ENCODE measurements at regions not wholly inside any gene's neighbourhood (a gene's known extent, or its start where the extent isn't known, plus 50 kb on each side); places are given as distances from the start of the nearest gene placed in this dataset.

DNA sequence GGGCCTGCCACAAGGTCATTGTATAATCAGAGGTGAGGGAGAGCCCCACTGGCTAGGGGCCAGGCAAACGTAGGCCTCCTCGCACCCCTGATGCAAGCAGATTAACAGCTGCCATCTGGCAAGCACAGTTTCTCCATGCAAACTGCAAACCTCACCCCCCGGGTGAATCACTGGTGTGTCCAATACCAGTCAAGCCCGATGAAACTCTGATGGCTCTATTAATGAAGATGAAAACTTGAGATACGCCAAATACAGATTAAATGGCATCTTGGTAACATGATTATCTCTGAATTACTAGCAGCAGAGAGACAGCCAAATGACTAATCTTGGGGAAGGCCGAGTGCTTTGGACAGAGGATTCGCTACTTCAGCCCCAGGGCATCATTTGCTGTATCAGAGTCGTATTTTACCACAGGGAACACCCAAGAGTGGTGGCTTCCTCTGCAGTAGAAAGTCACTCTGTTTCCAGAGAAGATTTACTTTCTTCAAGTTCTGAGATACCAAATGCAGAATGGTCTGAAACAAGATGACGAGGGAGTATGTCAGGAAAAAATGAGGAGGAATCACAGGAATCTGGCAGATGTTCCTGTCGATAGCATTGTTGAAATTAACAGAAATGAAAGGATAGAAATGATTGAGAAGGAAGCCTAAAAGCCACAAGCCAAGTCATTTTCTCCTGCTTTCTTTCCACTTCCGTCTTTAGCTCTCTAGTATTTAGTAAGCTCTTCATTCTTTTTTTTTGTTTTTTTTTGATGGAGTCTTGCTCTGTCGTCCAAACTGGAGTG lies 96.2 kb upstream of the NR2F2 start:
- Histone ChIP-seq H3K4me1 (replicated peaks in 1 of 2) (peaks cover 0 to 19% of the 10 kb centered on the region in 2 donors), H3K4me3 (no peak overlapping the region), H3K9me3 (replicated peaks in 1 of 3) (no peaks in the 10 kb centered on the region), H3K27me3 (no peaks in the 10 kb centered on the region), H3K27ac (no peak overlapping the region), H3K36me3 (replicated peaks in 1 of 2) (no peaks in the 10 kb centered on the region)
- intact Hi-C loops (cut with DNase I): no loop called here
- no peak for TF ChIP-seq POLR2A (IDR thresholded peaks at IDR 0.05)
- TF ChIP-seq, protein P1, sequence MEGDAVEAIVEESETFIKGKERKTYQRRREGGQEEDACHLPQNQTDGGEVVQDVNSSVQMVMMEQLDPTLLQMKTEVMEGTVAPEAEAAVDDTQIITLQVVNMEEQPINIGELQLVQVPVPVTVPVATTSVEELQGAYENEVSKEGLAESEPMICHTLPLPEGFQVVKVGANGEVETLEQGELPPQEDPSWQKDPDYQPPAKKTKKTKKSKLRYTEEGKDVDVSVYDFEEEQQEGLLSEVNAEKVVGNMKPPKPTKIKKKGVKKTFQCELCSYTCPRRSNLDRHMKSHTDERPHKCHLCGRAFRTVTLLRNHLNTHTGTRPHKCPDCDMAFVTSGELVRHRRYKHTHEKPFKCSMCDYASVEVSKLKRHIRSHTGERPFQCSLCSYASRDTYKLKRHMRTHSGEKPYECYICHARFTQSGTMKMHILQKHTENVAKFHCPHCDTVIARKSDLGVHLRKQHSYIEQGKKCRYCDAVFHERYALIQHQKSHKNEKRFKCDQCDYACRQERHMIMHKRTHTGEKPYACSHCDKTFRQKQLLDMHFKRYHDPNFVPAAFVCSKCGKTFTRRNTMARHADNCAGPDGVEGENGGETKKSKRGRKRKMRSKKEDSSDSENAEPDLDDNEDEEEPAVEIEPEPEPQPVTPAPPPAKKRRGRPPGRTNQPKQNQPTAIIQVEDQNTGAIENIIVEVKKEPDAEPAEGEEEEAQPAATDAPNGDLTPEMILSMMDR (IDR thresholded peaks at IDR 0.05): no peak
- DNase-seq: peak; percentile 24 to 85 (median 68)
- WGBS, 4 donors: 47 to 54% (median 49%) methylated on average over 12 of the region's 12 CpGs

DNA sequence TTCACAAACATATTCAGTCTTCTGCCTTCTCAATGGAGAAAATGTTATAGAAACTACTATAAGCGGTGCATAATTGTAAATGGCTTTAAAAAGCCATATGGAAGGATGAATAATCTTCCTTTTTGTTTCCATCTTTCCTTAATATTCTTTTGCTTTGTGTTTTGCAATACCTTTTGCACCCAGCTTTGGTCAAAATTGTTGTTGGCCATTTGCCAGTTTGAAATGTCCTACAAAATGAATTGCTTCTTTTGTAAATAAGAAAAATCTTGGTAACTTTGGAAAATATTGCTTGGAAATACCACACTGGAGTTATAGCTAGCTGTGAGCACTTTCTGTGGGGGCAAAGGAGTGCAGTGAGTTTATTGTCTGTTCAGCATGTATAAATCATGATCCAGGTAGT lies 93.5 kb upstream of the NR2F2 start:
- H3K4me1 ChIP-seq (replicated peaks in 1 of 2): peaks cover 0 to 19% of the 10 kb centered on the region in 2 donors
- H3K36me3 ChIP-seq (replicated peaks in 1 of 2): no peaks in the 10 kb centered on the region
- no peak overlapping the region for H3K4me3 ChIP-seq
- H3K9me3 ChIP-seq (replicated peaks in 1 of 3): no peaks in the 10 kb centered on the region
- no peaks in the 10 kb centered on the region for H3K27me3 ChIP-seq
- no peak overlapping the region for H3K27ac ChIP-seq
- peak in 2 of 7 donors; percentile 14 to 16 for DNase-seq
- TF ChIP-seq, protein P1 (IDR thresholded peaks at IDR 0.05): no peak
- no peak for TF ChIP-seq POLR2A (IDR thresholded peaks at IDR 0.05)
- intact Hi-C loops (cut with DNase I): no loop called here
- 77 to 89% (median 85%) methylated on average over 1 of the region's 1 CpG for WGBS, 4 donors

- TF ChIP-seq POLR2A (IDR thresholded peaks at IDR 0.05): no peak
- TF ChIP-seq, protein P1 (IDR thresholded peaks at IDR 0.05): no peak
- no peak for DNase-seq
- intact Hi-C loops (cut with DNase I): no loop called here
- Histone ChIP-seq H3K4me3 (no peak overlapping the region), H3K36me3 (replicated peaks in 1 of 2) (no peaks in the 10 kb centered on the region), H3K4me1 (replicated peaks in 1 of 2) (peaks cover 0 to under 1% of the 10 kb centered on the region in 2 donors), H3K9me3 (replicated peaks in 1 of 3) (no peaks in the 10 kb centered on the region), H3K27ac (no peak overlapping the region), H3K27me3 (no peaks in the 10 kb centered on the region)
- 77 to 87% (median 81%) methylated on average over 1 of the region's 1 CpG for WGBS, 4 donors
These were observed 87.7 kb upstream of the NR2F2 start for GRCh38 chr15:96242761-96243160.

GRCh38 chr15:96243701-96244100 lies 86.8 kb upstream of the NR2F2 start:
- no peaks in the 10 kb centered on the region for H3K9me3 ChIP-seq (replicated peaks in 1 of 3)
- WGBS, 4 donors: 81 to 85% (median 82%) methylated on average over 4 of the region's 4 CpGs
- no peaks in the 10 kb centered on the region for H3K4me1 ChIP-seq (replicated peaks in 1 of 2)
- H3K4me3 ChIP-seq: no peak overlapping the region
- H3K36me3 ChIP-seq (replicated peaks in 1 of 2): no peaks in the 10 kb centered on the region
- DNase-seq: no peak
- intact Hi-C loops (cut with DNase I): no loop called here
- TF ChIP-seq, protein P1 (IDR thresholded peaks at IDR 0.05): no peak
- no peak for TF ChIP-seq POLR2A (IDR thresholded peaks at IDR 0.05)
- H3K27ac ChIP-seq: no peak overlapping the region
- H3K27me3 ChIP-seq: no peaks in the 10 kb centered on the region
